HCT116 (cell line): ENCODE measurements at regions not wholly inside any gene's neighbourhood (a gene's known extent, or its start where the extent isn't known, plus 50 kb on each side); places are given as distances from the start of the nearest gene placed in this dataset.

ENCODE experiments used
- ATAC-seq: fragments of 200-7000 bp; cut with Tn5 transposase; 2 replicates; pipeline ENCODE4 v1.9.1; 2020; ENCODE audit warnings: mild to moderate bottlenecking, moderate library complexity
- BruUV-seq: library from RNA; stranded (reverse); fragments of 400-500 nt; replicated peaks from 2 replicates; lab custom pipeline; 2021; lab: Mats Ljungman, UMichigan
- CTCF ChIA-PET: fragments of 300-600 bp; sonication (Branson Sonifier 250); formaldehyde crosslinking; loops from one replicate; lab custom pipeline; 2021; ENCODE audit warnings: antibody characterized with exemption; lab: Charles Lee
- POLR2A ChIA-PET: fragments of 300-600, 350-600 bp; sonication (Branson Sonifier 250); formaldehyde crosslinking; loops from one replicate; lab custom pipeline; 2021; ENCODE audit warnings: antibody characterized with exemption; lab: Charles Lee
- RAD21 ChIA-PET, 2 experiments: fragments of 300-600 bp; sonication (Branson Sonifier 250); formaldehyde crosslinking; loops; one replicate each; lab custom pipeline; 2023; ENCODE audit warnings: low total read pairs in 2 of 2; ENCODE audit not compliant: uncharacterized antibody in 2 of 2, unreplicated experiment in 2 of 2, low non-redundant PET in 1 of 2; lab: Charles Lee
- DNase-seq: peaks from one replicate; pipeline ENCODE4 v3.0.0-alpha.2; 2010; ENCODE audit warnings: low read depth, low spot score
- H2AFZ ChIP-seq: fragments of 200-600 bp; shearing (Covaris generic), sonication (generic); 2 replicates; pipeline ENCODE4 v1.6.1; 2017; ENCODE audit warnings: low read depth, mixed run types, mixed read lengths, antibody characterized with exemption, low read length; ENCODE audit not compliant: poor library complexity, severe bottlenecking
- H3K27ac ChIP-seq: 2 replicates; pipeline ENCODE4 v1.5.1; 2012; ENCODE audit warnings: low read depth, low read length
- H3K27me3 ChIP-seq: fragments of 200-600 bp; sonication (generic); 2 replicates; pipeline ENCODE4 v1.6.1; 2016; ENCODE audit warnings: mixed run types, low read length, mixed read lengths; ENCODE audit not compliant: insufficient read depth
- H3K36me3 ChIP-seq, 2 experiments: fragments of 200-500 bp in 1 of 2; fragments of 200-600 bp in 1 of 2; sonication (Bioruptor generic) in 1 of 2; sonication (generic) in 1 of 2; 2 replicates each; pipeline versions ENCODE4 v1.5.1 to v1.6.1; 2014 to 2016; ENCODE audit warnings: low read length in 2 of 2, inconsistent platforms in 1 of 2, mixed read lengths in 1 of 2, mixed run types in 1 of 2; ENCODE audit not compliant: insufficient read depth in 2 of 2, control insufficient read depth in 1 of 2
- H3K4me1 ChIP-seq, 2 experiments: fragments of 200-600 bp in 1 of 2; sonication (generic) in 1 of 2; 2 replicates each; pipeline versions ENCODE4 v1.5.1 to v1.6.1; 2012 to 2017; ENCODE audit warnings: low read length in 2 of 2, inconsistent platforms in 1 of 2, mild to moderate bottlenecking in 1 of 2, mixed read lengths in 1 of 2, mixed run types in 1 of 2, moderate library complexity in 1 of 2; ENCODE audit not compliant: insufficient read depth in 2 of 2, control insufficient read depth in 1 of 2
- H3K4me2 ChIP-seq: fragments of 200-600 bp; sonication (generic); 2 replicates; pipeline ENCODE4 v1.6.1; 2017; ENCODE audit warnings: mixed run types, low read length, mixed read lengths
- H3K4me3 ChIP-seq, 2 experiments: fragments of 200-600 bp in 1 of 2; sonication (generic) in 1 of 2; replicated peaks in 1 of 2; 2 replicates each; pipeline ENCODE4 v1.5.1; 2011 to 2016; ENCODE audit warnings: low read length in 2 of 2, control low read depth in 1 of 2, low read depth in 1 of 2, mild to moderate bottlenecking in 1 of 2, mixed read lengths in 1 of 2, mixed run types in 1 of 2
- H3K79me2 ChIP-seq: fragments of 200-600 bp; sonication (generic); 2 replicates; pipeline ENCODE4 v1.6.1; 2017; ENCODE audit warnings: mild to moderate bottlenecking, mixed run types, low read length, moderate library complexity, mixed read lengths; ENCODE audit not compliant: insufficient read depth
- H3K9ac ChIP-seq: fragments of 200-600 bp; sonication (generic); 2 replicates; pipeline ENCODE4 v1.6.1; 2016; ENCODE audit warnings: low read length, mixed read lengths
- H3K9me2 ChIP-seq: fragments of 200-600 bp; sonication (generic), shearing (Covaris generic); 2 replicates; pipeline ENCODE4 v1.6.1; 2017; ENCODE audit warnings: mixed run types, mild to moderate bottlenecking, moderate library complexity; ENCODE audit not compliant: insufficient read depth
- H3K9me3 ChIP-seq, 2 experiments: fragments of 200-500 bp in 1 of 2; fragments of 200-600 bp in 1 of 2; sonication (Bioruptor generic) in 1 of 2; sonication (generic) in 1 of 2; 2 replicates each; pipeline ENCODE4 v1.6.1; 2014 to 2017; ENCODE audit warnings: low read length in 2 of 2, mixed read lengths in 2 of 2, inconsistent platforms in 1 of 2, low read depth in 1 of 2, mild to moderate bottlenecking in 1 of 2, mixed run types in 1 of 2, moderate library complexity in 1 of 2; ENCODE audit not compliant: control insufficient read depth in 1 of 2, insufficient read depth in 1 of 2
- H4K20me1 ChIP-seq: fragments of 200-600 bp; sonication (generic), shearing (Covaris generic); 2 replicates; pipeline ENCODE4 v1.6.1; 2017; ENCODE audit warnings: mixed run types, mild to moderate bottlenecking, moderate library complexity; ENCODE audit not compliant: insufficient read depth
- CTCF ChIP-seq, 3 experiments: fragments of 200-600 bp in 1 of 3; sonication (generic) in 1 of 3; IDR thresholded peaks in 2 of 3; conservative IDR thresholded peaks in 1 of 3; 2 replicates each; pipeline ENCODE4 v1.5.1; 2012 to 2017; ENCODE audit warnings: low read depth in 2 of 3, low read length in 2 of 3, antibody characterized with exemption in 1 of 3, borderline replicate concordance in 1 of 3, control low read depth in 1 of 3, mild to moderate bottlenecking in 1 of 3, mixed read lengths in 1 of 3, mixed run types in 1 of 3, moderate library complexity in 1 of 3; ENCODE audit not compliant: insufficient read depth in 1 of 3
- ELF1 ChIP-seq: IDR thresholded peaks from 2 replicates; pipeline ENCODE4 v1.6.1; 2012; ENCODE audit warnings: low read depth, borderline replicate concordance
- EZH2 ChIP-seq: fragments of 200-600 bp; sonication (generic); IDR thresholded peaks from 2 replicates; pipeline ENCODE4 v1.6.1; 2017; ENCODE audit warnings: antibody characterized with exemption, mixed run types
- POLR2AphosphoS5 ChIP-seq: IDR thresholded peaks from 2 replicates; pipeline ENCODE4 v1.6.1; 2011; ENCODE audit warnings: mild to moderate bottlenecking, low read depth, low read length, moderate library complexity
- RAD21 ChIP-seq: IDR thresholded peaks from 2 replicates; pipeline ENCODE4 v1.6.1; 2012; ENCODE audit warnings: low read depth, mild to moderate bottlenecking
- REST ChIP-seq: IDR thresholded peaks from 2 replicates; pipeline ENCODE4 v1.6.1; 2012; ENCODE audit warnings: low read depth
- SIN3A ChIP-seq: IDR thresholded peaks from 2 replicates; pipeline ENCODE4 v1.6.1; 2012; ENCODE audit warnings: low read depth
- SP1 ChIP-seq: IDR thresholded peaks from 2 replicates; pipeline ENCODE4 v1.6.1; 2012; ENCODE audit warnings: low read depth
- YY1 ChIP-seq: IDR thresholded peaks from 2 replicates; pipeline ENCODE4 v1.6.1; 2011; ENCODE audit warnings: low read length, low read depth, moderate library complexity, mild to moderate bottlenecking; ENCODE audit not compliant: insufficient replicate concordance; ENCODE audit errors: extremely low read depth
- ZBTB33 ChIP-seq: IDR thresholded peaks from 2 replicates; pipeline ENCODE4 v1.6.1; 2011; ENCODE audit warnings: mild to moderate bottlenecking, low read length, moderate library complexity; ENCODE audit not compliant: insufficient replicate concordance; ENCODE audit errors: extremely low read depth
- ZFX ChIP-seq: fragments of 450-650 bp; IDR thresholded peaks from 2 replicates; pipeline ENCODE4 v1.6.1; 2017
- intact Hi-C: fragments of 100-400 bp; cut with micrococcal nuclease; formaldehyde crosslinking; loops from 2 replicates; pipeline ENCODE4 v1.10.0; 2022

GRCh38 chr2:40841856-40842255 lies 390.0 kb upstream of the SLC8A1 start (continued):
- TF ChIP-seq ZBTB33: no peak
- TF ChIP-seq EZH2: no peak
- no peak for TF ChIP-seq POLR2AphosphoS5

- no peaks in the 10 kb centered on the region for H3K79me2 ChIP-seq
- no peak overlapping the region for H3K4me3 ChIP-seq
- intact Hi-C loops: no loop called here
- H3K36me3 ChIP-seq: no peaks in the 10 kb centered on the region
- TF ChIP-seq REST (no peak), ZFX (no peak), EZH2 (no peak), YY1 (no peak), ELF1 (no peak), RAD21 (0 out of 2 replicates have a peak, but pooled peaks have one; percentile 10), SIN3A (no peak), SP1 (no peak), CTCF (IDR thresholded peaks at IDR 0.05 in 2 of 3, conservative IDR thresholded peaks at IDR 0.05 in 1 of 3; ENCODE audit: borderline replicate concordance in 1 of 3, insufficient read depth in 1 of 3, low read depth in 2 of 3, low read length in 2 of 3) (peak in 1 of 3 experiments; percentile 14; a peak in 1 of 6 replicates)
- RAD21 ChIA-PET: no interaction called here
- H3K9me3 ChIP-seq: no peaks in the 10 kb centered on the region; a peak in 1 of 4 replicates
- no peaks in the 10 kb centered on the region for H3K27me3 ChIP-seq
- no peaks in the 10 kb centered on the region for H3K9me2 ChIP-seq
- ATAC-seq (peak; percentile 40; the same call in 1 of the 2 replicates), DNase-seq (no peak)
- CTCF ChIA-PET: no interaction called here
- no peak overlapping the region for H2AFZ ChIP-seq
- BruUV-seq: no TSS peak
- H3K4me1 ChIP-seq: no peaks in the 10 kb centered on the region
- H4K20me1 ChIP-seq: no peaks in the 10 kb centered on the region
- H3K9ac ChIP-seq: no peak overlapping the region
- POLR2A ChIA-PET: no interaction called here
- H3K4me2 ChIP-seq: no peak overlapping the region
- no peak overlapping the region for H3K27ac ChIP-seq
These were observed 392.7 kb upstream of the SLC8A1 start for GRCh38 chr2:40844353-40845277.
